Dendritic cell treated with granulocyte-macrophage colony-stimulating factor and Interleukin-4, amounts not matched to agents 40 ng/mL and 50 ng/mL, for 4 days (primary cell): ENCODE measurements at regions not wholly inside any gene's neighbourhood (a gene's known extent, or its start where the extent isn't known, plus 50 kb on each side); places are given as distances from the start of the nearest gene placed in this dataset.

Experiments used
- H3K27ac Mint-ChIP-seq: one replicate; pipeline ENCODE4 v1.8.0; 2022; ENCODE audit warnings: mild to moderate bottlenecking, mixed read lengths
- H3K27me3 Mint-ChIP-seq: one replicate; pipeline ENCODE4 v1.8.0; 2022; ENCODE audit warnings: mild to moderate bottlenecking, mixed read lengths
- H3K36me3 Mint-ChIP-seq: one replicate; pipeline ENCODE4 v1.8.0; 2022; ENCODE audit warnings: low read depth, mixed read lengths
- H3K4me1 Mint-ChIP-seq: one replicate; pipeline ENCODE4 v1.8.0; 2022; ENCODE audit warnings: low read depth, mixed read lengths
- H3K4me3 Mint-ChIP-seq: one replicate; pipeline ENCODE4 v1.8.0; 2022; ENCODE audit warnings: mild to moderate bottlenecking, moderate library complexity, mixed read lengths
- H3K9me3 Mint-ChIP-seq: one replicate; pipeline ENCODE4 v1.8.0; 2022; ENCODE audit warnings: mixed read lengths
- intact Hi-C: fragments of 100-400 bp; cut with micrococcal nuclease; formaldehyde crosslinking; loops from one replicate; pipeline ENCODE4 v1.15.0; 2022

DNA sequence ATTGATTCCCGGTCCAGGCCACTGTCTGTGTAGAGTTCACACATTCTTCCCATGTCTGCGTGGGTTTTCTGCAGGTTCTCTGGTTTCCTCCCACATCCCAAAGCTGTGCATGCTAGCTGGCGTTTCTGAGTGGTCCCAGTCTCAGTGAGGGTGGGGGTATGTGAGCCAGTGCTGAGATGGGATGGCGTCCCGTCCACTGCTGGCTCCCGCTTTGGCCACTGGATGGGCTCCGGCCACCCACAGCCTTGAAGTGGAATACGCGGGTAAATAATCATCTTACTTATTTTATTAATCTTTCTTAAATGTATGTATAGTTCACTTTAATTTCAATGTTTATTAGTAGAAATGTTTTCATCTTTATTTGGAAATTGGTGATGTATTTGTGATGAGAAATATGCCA lies 343.5 kb upstream of the MANEA start:
- H3K4me3 Mint-ChIP-seq: no peak overlapping the region
- no peaks in the 10 kb centered on the region for H3K4me1 Mint-ChIP-seq
- intact Hi-C loops: no loop called here
- H3K27me3 Mint-ChIP-seq: no peaks in the 10 kb centered on the region
- H3K36me3 Mint-ChIP-seq: no peaks in the 10 kb centered on the region
- H3K9me3 Mint-ChIP-seq: no peaks in the 10 kb centered on the region
- H3K27ac Mint-ChIP-seq: no peak overlapping the region

DNA sequence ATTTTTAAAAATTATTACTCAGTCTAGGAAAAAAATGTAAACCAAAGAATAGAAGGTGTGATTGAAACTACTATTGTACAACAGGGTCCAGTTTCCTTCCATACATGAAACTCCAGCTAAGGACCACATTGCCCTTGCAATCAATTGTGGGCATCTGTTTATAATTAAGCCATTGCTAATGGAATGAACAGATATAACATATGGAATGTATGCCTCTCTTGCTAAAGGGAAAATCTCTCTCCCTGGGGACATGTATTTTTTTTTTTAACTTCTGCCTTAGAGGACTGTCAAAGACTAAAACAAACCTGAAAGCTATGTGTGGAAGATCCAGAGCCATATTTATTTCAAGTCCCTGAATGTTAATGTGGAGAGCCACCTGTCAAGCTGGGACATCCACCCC lies 336.8 kb upstream of the MANEA start:
- no peaks in the 10 kb centered on the region for H3K36me3 Mint-ChIP-seq
- no peak overlapping the region for H3K4me3 Mint-ChIP-seq
- H3K27ac Mint-ChIP-seq: no peak overlapping the region
- no peaks in the 10 kb centered on the region for H3K4me1 Mint-ChIP-seq
- H3K9me3 Mint-ChIP-seq: no peaks in the 10 kb centered on the region
- no peaks in the 10 kb centered on the region for H3K27me3 Mint-ChIP-seq
- intact Hi-C loops: no loop called here

DNA sequence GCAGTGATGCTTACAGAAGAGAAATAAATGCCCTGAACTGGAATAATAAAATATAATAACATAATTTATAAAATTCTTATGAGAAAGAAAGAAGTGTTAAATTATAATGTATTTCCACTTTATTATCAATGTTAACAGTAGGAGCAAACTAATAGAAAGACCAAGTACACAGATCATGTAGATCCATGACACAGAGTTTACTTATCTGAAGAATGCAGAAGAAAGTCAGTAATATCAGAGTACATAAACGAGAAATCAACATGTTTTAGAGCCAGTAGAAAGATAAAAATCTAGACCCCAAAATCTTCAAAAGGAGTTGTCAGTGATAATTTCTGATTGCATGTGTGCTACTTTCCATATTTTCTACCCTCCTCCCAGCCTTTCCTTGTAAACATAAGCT lies 334.8 kb upstream of the MANEA start:
- H3K27ac Mint-ChIP-seq: no peak overlapping the region
- no peaks in the 10 kb centered on the region for H3K27me3 Mint-ChIP-seq
- intact Hi-C loops: no loop called here
- no peaks in the 10 kb centered on the region for H3K9me3 Mint-ChIP-seq
- H3K36me3 Mint-ChIP-seq: no peaks in the 10 kb centered on the region
- H3K4me1 Mint-ChIP-seq: no peaks in the 10 kb centered on the region
- no peak overlapping the region for H3K4me3 Mint-ChIP-seq

DNA sequence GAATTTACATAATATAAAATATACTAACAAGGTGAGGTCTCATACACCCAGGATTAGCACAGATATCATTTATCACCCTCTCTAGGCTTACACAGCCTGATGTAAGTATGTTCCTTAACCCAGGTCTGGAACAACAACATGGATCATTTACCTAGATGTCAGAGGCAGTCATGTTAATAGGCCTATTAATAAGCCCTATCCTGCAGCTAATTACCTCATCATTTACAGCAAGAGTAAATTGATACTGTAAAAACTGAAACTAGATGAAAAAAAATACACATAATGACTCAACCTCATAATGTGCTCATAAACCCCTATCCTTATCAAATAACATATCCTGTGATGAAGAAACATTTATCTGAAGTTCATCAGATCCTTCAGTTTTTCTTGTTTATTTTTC lies 334.3 kb upstream of the MANEA start:
- H3K36me3 Mint-ChIP-seq: no peaks in the 10 kb centered on the region
- H3K27ac Mint-ChIP-seq: no peak overlapping the region
- intact Hi-C loops: no loop called here
- no peaks in the 10 kb centered on the region for H3K9me3 Mint-ChIP-seq
- no peak overlapping the region for H3K4me3 Mint-ChIP-seq
- no peaks in the 10 kb centered on the region for H3K4me1 Mint-ChIP-seq
- no peaks in the 10 kb centered on the region for H3K27me3 Mint-ChIP-seq

DNA sequence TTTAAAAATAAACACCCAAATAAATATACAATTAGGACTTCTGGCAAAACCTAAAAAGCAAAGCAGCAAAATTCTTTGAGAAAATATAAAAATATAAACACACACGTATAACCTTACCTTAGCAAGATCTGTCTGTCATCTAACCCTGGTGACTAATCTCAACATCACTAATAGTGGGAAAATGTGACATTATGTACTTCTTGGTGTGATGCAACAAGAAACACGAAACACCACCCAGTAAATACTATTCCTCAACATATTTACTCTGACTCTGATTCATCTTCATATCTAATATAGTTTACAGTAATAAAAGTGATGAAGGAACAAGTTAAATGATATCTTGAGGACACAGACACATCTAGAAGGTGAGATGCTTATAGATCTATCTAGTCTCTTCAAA lies 332.6 kb upstream of the MANEA start:
- Mint-ChIP-seq H3K4me1 (no peaks in the 10 kb centered on the region), H3K4me3 (no peak overlapping the region), H3K9me3 (no peaks in the 10 kb centered on the region), H3K27ac (no peak overlapping the region), H3K36me3 (no peaks in the 10 kb centered on the region), H3K27me3 (no peaks in the 10 kb centered on the region)
- intact Hi-C loops: no loop called here

DNA sequence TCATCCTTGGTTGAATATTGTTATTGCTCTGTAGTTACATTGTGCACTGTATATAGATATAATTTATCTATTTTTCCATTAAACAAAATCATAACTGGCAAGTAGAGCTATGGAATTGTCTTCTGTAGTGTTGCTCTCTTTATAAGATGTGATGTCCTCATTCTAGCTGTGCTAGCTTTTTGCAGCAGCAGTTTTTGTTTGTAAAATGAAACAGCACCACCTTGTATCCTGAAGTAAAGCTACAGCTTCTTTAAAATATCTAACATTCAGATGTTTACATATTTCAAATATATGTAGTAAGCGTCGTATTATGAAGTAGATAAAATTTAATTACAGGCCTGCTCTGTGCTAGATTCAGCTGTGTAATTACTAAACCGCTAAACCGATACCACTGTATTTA lies 328.8 kb upstream of the MANEA start:
- Mint-ChIP-seq H3K4me1 (no peaks in the 10 kb centered on the region), H3K27me3 (no peaks in the 10 kb centered on the region), H3K4me3 (no peak overlapping the region), H3K36me3 (no peaks in the 10 kb centered on the region), H3K9me3 (no peaks in the 10 kb centered on the region), H3K27ac (no peak overlapping the region)
- intact Hi-C loops: no loop called here

DNA sequence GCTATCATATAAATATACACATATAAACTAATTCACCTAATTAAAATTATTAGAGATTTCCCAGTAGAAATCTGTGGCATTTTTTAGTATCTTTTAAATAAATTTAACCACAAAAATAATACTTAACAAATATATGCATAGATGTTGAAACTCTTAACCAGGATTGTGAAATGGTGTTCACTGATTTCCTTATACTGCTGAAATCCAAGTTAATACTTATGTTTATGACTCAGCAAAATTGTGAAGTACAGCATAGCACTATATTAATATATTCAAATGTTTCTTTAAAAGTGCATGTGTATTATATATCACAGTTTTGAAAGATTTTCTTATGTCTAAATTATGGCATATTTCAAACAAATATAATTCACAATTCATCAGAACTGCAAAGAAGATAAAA lies 328.2 kb upstream of the MANEA start:
- intact Hi-C loops: no loop called here
- Mint-ChIP-seq H3K4me3 (no peak overlapping the region), H3K36me3 (no peaks in the 10 kb centered on the region), H3K27ac (no peak overlapping the region), H3K27me3 (no peaks in the 10 kb centered on the region), H3K9me3 (no peaks in the 10 kb centered on the region), H3K4me1 (no peaks in the 10 kb centered on the region)

DNA sequence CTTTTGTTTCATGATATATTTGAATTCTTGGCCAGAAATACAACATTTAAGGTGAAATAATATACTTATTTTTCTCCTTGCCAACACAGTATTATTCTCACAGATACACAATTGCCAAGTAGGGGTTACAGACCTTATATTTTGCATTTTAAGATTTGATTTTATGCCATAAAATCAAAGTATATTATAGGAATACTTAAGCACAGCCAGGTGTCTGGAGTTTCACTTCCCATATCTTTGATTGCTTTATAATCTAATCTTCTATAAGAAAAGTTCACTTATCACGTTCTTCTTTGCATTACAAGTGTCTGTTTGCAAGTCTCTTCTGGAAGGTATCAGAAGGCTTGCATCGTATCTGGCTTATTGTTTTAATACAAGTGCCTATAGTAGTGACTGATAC lies 327.7 kb upstream of the MANEA start:
- H3K36me3 Mint-ChIP-seq: no peaks in the 10 kb centered on the region
- intact Hi-C loops: no loop called here

DNA sequence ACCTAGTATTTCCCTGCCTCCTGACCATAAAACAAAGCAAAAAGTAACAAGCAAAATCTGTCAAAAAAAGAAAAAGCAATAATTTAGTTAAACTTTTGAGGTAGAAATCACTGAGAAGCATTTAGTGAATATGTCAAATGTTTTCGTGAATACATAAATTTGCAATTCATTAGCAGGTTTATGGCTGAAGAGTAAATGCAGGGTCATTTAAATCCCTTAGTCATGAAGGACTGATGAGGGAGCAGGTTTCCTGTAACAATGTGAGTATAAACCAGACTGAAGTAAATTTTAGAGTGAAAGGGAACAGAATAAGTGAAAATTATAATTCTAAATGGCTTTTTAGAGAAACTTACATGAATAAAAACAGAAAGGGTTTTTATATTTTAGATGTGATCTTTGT lies 313.5 kb upstream of the MANEA start:
- H3K27ac Mint-ChIP-seq: no peak overlapping the region

More for the DNA sequence above, 327.7 kb upstream of the MANEA start:
- H3K9me3 Mint-ChIP-seq: no peaks in the 10 kb centered on the region
- no peak overlapping the region for H3K27ac Mint-ChIP-seq
- no peaks in the 10 kb centered on the region for H3K27me3 Mint-ChIP-seq
- no peak overlapping the region for H3K4me3 Mint-ChIP-seq
- H3K4me1 Mint-ChIP-seq: no peaks in the 10 kb centered on the region

DNA sequence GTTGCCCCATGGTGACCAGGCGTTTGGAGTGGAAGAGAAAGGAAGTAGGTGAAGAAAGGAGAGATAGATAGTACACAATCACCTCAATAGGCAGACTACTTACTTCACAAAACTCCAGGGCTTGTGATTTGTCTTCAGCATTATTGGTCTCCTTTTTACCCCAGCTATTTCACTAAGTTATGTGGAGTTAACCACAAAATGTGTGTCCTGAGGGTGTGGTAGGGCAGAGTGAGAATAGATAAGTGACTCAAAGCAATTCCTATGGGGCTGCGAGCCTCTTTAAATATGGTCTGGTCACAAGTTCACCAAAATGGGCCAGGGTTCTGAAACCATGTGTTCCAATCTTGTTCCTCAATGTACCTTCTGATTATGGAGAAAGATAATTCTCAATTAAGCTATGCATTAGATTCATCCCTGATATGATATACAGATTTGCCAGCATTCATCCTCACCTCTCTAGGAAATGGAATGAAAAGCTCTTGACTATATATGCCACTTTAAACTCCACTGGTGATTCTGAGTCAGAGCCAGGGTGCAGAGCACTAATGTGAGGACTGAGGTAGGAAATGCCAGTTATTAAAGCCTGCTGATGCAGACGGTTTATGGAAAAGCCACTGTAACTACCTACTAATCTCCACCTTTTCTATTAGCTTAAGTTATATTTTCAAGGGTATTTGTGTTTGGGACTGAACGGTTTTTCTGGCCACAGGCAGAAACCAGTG lies 310.6 kb upstream of the MANEA start:
- H3K27me3 Mint-ChIP-seq: no peaks in the 10 kb centered on the region
- intact Hi-C loops: no loop called here
- H3K9me3 Mint-ChIP-seq: no peaks in the 10 kb centered on the region
- no peaks in the 10 kb centered on the region for H3K4me1 Mint-ChIP-seq
- no peaks in the 10 kb centered on the region for H3K36me3 Mint-ChIP-seq
- no peak overlapping the region for H3K27ac Mint-ChIP-seq
- H3K4me3 Mint-ChIP-seq: no peak overlapping the region

More for the DNA sequence above, 313.5 kb upstream of the MANEA start:
- intact Hi-C loops: no loop called here
- no peak overlapping the region for H3K4me3 Mint-ChIP-seq
- H3K36me3 Mint-ChIP-seq: no peaks in the 10 kb centered on the region
- no peaks in the 10 kb centered on the region for H3K27me3 Mint-ChIP-seq
- H3K9me3 Mint-ChIP-seq: no peaks in the 10 kb centered on the region
- no peaks in the 10 kb centered on the region for H3K4me1 Mint-ChIP-seq

DNA sequence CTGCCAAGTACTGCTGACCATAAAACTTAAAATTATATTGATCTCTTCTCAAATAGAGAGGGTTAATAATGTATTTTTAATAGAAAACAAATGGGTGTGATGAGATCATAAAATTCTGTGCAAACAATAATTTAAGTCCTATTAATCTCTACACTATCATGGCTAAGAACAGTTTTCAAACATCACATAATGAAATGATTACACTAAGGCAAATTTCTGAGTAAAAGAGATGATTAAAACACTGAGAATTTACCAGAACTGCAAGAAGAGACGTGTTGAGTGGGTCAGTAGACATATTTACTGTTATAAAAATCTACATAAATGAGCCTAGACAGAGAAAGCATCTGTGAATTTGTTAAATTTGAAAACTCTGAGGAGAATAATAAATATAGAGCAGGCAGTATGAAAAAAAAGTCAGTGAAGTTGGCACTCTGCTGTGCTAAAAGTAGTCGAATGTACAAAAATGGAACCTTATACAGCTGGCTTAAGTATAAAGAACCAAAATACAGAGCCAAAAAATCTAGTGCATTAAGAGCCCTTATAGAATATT lies 302.6 kb upstream of the MANEA start:
- no peak overlapping the region for H3K4me3 Mint-ChIP-seq
- no peaks in the 10 kb centered on the region for H3K4me1 Mint-ChIP-seq
- no peaks in the 10 kb centered on the region for H3K27me3 Mint-ChIP-seq
- no peak overlapping the region for H3K27ac Mint-ChIP-seq
- no peaks in the 10 kb centered on the region for H3K9me3 Mint-ChIP-seq
- intact Hi-C loops: no loop called here
- no peaks in the 10 kb centered on the region for H3K36me3 Mint-ChIP-seq

DNA sequence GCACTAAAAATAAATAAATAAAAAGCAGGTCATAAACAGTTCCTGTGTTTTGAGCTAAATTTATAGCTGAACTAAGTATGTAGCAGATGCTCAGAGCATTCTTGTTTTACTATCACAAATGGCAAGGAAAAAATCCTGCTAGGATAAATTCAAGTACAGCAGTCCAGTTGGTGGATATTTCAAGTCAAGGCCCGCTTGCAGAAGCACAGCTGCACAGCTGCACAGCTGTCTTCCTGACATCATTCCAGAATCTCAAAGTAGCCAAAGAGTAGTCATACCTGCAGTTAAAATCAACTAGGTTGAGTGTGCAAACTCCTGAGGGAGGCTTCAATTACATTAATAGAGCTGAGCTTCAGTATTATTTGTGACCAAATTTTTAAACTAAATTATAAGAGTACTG lies 297.7 kb upstream of the MANEA start:
- Mint-ChIP-seq H3K9me3 (no peaks in the 10 kb centered on the region), H3K4me3 (no peak overlapping the region), H3K36me3 (no peaks in the 10 kb centered on the region), H3K27ac (no peak overlapping the region), H3K4me1 (no peaks in the 10 kb centered on the region), H3K27me3 (no peaks in the 10 kb centered on the region)
- intact Hi-C loops: no loop called here

DNA sequence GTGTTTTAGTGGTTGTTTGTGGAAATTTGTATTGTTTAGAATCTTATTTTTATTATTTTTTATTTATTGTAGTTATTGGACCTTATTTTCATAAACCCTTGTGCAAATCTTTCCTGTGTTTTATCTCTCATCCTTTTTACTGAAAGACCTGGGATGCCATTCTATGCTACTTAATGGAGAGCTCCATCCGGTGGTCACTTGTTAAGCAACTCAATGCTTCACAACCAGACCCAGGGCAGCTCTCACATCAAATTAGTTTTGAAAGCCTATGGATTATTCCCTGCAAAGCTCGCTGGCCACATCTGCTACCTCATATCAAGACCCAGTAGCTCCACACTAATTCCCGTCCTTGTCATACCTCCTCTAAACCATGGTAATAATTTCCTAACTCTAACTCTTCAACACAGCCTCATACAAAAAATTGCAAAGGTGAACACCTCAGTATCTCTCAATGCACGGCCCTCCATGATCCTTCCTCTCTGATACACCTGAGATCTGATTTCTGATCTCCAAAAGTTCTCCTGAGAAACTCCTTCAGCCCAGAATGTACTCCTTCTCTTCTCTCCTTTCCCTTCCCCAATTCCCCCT lies 296.6 kb upstream of the MANEA start:
- Mint-ChIP-seq H3K9me3 (no peaks in the 10 kb centered on the region), H3K27me3 (no peaks in the 10 kb centered on the region), H3K36me3 (no peaks in the 10 kb centered on the region), H3K4me3 (no peak overlapping the region), H3K4me1 (no peaks in the 10 kb centered on the region), H3K27ac (no peak overlapping the region)
- intact Hi-C loops: no loop called here

DNA sequence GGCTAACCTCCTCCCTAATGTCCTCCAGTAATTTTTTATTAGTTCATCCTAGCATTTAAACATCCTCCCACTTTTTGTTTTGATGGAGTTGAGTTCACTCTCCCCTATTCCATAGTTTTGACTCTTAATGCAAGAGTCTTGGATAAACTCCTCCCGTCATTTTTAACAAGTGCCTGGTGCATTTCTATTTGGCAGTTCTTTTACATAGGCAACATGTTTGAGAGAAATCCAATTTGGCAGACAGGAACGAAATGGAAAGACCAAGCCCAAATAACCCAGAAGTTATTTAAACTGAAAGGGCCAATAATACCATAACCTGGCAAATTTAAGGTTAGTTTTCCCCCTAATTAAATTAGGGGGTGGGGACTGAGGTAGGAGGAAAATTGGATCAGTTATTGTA lies 291.5 kb upstream of the MANEA start:
- Mint-ChIP-seq H3K27me3 (no peaks in the 10 kb centered on the region), H3K4me3 (no peak overlapping the region), H3K27ac (no peak overlapping the region), H3K9me3 (no peaks in the 10 kb centered on the region), H3K4me1 (no peaks in the 10 kb centered on the region), H3K36me3 (no peaks in the 10 kb centered on the region)
- intact Hi-C loops: no loop called here

DNA sequence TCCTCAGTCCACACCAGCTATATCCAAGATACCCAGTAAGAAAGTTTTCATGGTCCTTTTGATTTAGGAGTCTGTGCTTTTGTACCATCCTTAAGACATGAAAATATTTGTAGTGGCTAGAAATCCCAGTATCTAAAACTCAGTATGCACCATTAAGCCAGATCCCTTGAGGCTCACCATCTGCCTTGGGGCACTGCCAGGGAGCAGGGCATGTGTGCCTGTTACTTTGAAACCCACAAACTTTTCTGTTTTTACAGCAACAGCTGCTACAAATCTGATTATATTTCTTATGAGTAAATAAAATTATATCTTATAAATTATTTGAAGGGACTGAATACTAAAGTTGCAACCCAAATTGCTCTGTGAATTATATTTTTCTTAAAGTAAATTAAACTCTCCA lies 290.5 kb upstream of the MANEA start:
- H3K36me3 Mint-ChIP-seq: no peaks in the 10 kb centered on the region
- no peaks in the 10 kb centered on the region for H3K9me3 Mint-ChIP-seq
- H3K27ac Mint-ChIP-seq: no peak overlapping the region
- intact Hi-C loops: no loop called here
- H3K27me3 Mint-ChIP-seq: no peaks in the 10 kb centered on the region
- no peak overlapping the region for H3K4me3 Mint-ChIP-seq
- H3K4me1 Mint-ChIP-seq: no peaks in the 10 kb centered on the region
